PC-3 (cell line): ENCODE measurements at regions not wholly inside any gene's neighbourhood (a gene's known extent, or its start where the extent isn't known, plus 50 kb on each side); places are given as distances from the start of the nearest gene placed in this dataset.

Experiments used
- ATAC-seq: fragments of 200-7000 bp; cut with Tn5 transposase; 2 replicates; pipeline ENCODE4 v1.9.1; 2020; ENCODE audit warnings: mild to moderate bottlenecking, moderate library complexity
- BruUV-seq: library from RNA; stranded (reverse); fragments of 400-500 nt; replicated peaks from 2 replicates; lab custom pipeline; 2021; lab: Mats Ljungman, UMichigan
- CTCF ChIA-PET: fragments of 300-600 bp; sonication (Branson Sonifier 250); formaldehyde crosslinking; loops from one replicate; lab custom pipeline; 2022; ENCODE audit warnings: antibody characterized with exemption; lab: Charles Lee
- POLR2A ChIA-PET: fragments of 300-600 bp; sonication (Branson Sonifier 250); formaldehyde crosslinking; loops from one replicate; lab custom pipeline; 2022; ENCODE audit warnings: antibody characterized with exemption; ENCODE audit not compliant: unreplicated experiment; lab: Charles Lee
- DNase-seq: peaks from one replicate; pipeline ENCODE4 v3.0.0-alpha.2; 2015
- H2AFZ ChIP-seq: fragments of 300-600 bp; sonication (generic); 2 replicates; pipeline ENCODE4 v1.6.0; 2016; ENCODE audit warnings: antibody characterized with exemption, low read length
- H3F3A ChIP-seq: fragments of 300-600 bp; sonication (generic); one replicate; pipeline ENCODE4 v1.6.0; 2017; ENCODE audit warnings: antibody characterized with exemption, low read length, control low read depth, mild to moderate bottlenecking; ENCODE audit not compliant: unreplicated experiment
- H3K27ac ChIP-seq: fragments of 300-600 bp; sonication (generic); 2 replicates; pipeline ENCODE4 v1.5.1; 2016; ENCODE audit warnings: mild to moderate bottlenecking, low read length
- H3K27me3 ChIP-seq: fragments of 300-600 bp; sonication (generic); 2 replicates; pipeline ENCODE4 v1.6.1; 2016; ENCODE audit warnings: low read length, mixed read lengths
- H3K36me3 ChIP-seq: fragments of 300-600 bp; sonication (generic); 2 replicates; pipeline ENCODE4 v1.6.1; 2016; ENCODE audit warnings: low read depth, mixed run types, low read length, mixed read lengths
- H3K4me1 ChIP-seq: fragments of 300-600 bp; sonication (generic); 2 replicates; pipeline ENCODE4 v1.5.1; 2016; ENCODE audit warnings: low read length; ENCODE audit not compliant: insufficient read depth
- H3K4me2 ChIP-seq: fragments of 300-600 bp; sonication (generic); 2 replicates; pipeline ENCODE4 v1.6.0; 2016; ENCODE audit warnings: low read length
- H3K4me3 ChIP-seq: fragments of 300-600 bp; sonication (generic); 2 replicates; pipeline ENCODE4 v1.5.1; 2016; ENCODE audit warnings: mild to moderate bottlenecking, low read length, mixed read lengths
- H3K79me2 ChIP-seq: fragments of 300-600 bp; sonication (generic); 2 replicates; pipeline ENCODE4 v1.6.1; 2017; ENCODE audit warnings: low read length, mixed read lengths
- H3K9ac ChIP-seq: fragments of 300-600 bp; sonication (generic); 2 replicates; pipeline ENCODE4 v1.6.0; 2016; ENCODE audit warnings: mild to moderate bottlenecking, low read length
- H3K9me2 ChIP-seq: fragments of 300-600 bp; sonication (generic); replicated peaks from 2 replicates; pipeline ENCODE4 v1.6.1; 2016; ENCODE audit warnings: mixed run types, low read length, mixed read lengths
- H3K9me3 ChIP-seq: fragments of 300-600 bp; sonication (generic); 2 replicates; pipeline ENCODE4 v1.6.1; 2016; ENCODE audit warnings: low read length, mixed read lengths
- H4K20me1 ChIP-seq: fragments of 300-600 bp; sonication (generic); 2 replicates; pipeline ENCODE4 v1.6.1; 2016; ENCODE audit warnings: low read length, mixed read lengths
- CTCF ChIP-seq: fragments of 300-600 bp; sonication (generic); conservative IDR thresholded peaks from 2 replicates; pipeline ENCODE4 v1.5.1; 2017; ENCODE audit warnings: antibody characterized with exemption, low read depth, mild to moderate bottlenecking, low read length
- EZH2 ChIP-seq: fragments of 300-600 bp; sonication (generic); IDR thresholded peaks from one replicate; pipeline ENCODE4 v1.6.1; 2017; ENCODE audit warnings: antibody characterized with exemption, mild to moderate bottlenecking, low read length; ENCODE audit not compliant: unreplicated experiment
- EZH2phosphoT487 ChIP-seq: fragments of 300-600 bp; sonication (generic); IDR thresholded peaks from 2 replicates; pipeline ENCODE4 v1.6.1; 2018; ENCODE audit warnings: mild to moderate bottlenecking, antibody characterized with exemption, low read length, borderline replicate concordance
- intact Hi-C: fragments of 100-400 bp; cut with micrococcal nuclease; formaldehyde crosslinking; loops from 2 replicates; pipeline ENCODE4 v1.9.0; 2023

GRCh38 chr1:22281521-22282363 lies 138.8 kb upstream of the WNT4 start:
- Histone ChIP-seq H3K27ac (no peak overlapping the region), H3F3A (no peaks in the 10 kb centered on the region), H3K4me3 (no peak overlapping the region), H4K20me1 (no peaks in the 10 kb centered on the region), H3K9me3 (no peaks in the 10 kb centered on the region), H3K9me2 (no peaks in the 10 kb centered on the region), H3K4me1 (no peaks in the 10 kb centered on the region), H3K9ac (no peak overlapping the region), H3K27me3 (no peaks in the 10 kb centered on the region), H3K36me3 (no peaks in the 10 kb centered on the region), H3K4me2 (no peak overlapping the region), H3K79me2 (no peaks in the 10 kb centered on the region), H2AFZ (no peak overlapping the region)
- no peak for DNase-seq
- CTCF ChIA-PET: no interaction called here
- POLR2A ChIA-PET: no interaction called here
- ATAC-seq: no peak
- TF ChIP-seq EZH2phosphoT487 (no peak), CTCF (no peak), EZH2 (no peak)
- no TSS peak for BruUV-seq
- intact Hi-C loops: no loop called here

GRCh38 chr1:22282364-22282995 lies 139.6 kb upstream of the WNT4 start:
- no peaks in the 10 kb centered on the region for H4K20me1 ChIP-seq
- H3K27me3 ChIP-seq: no peaks in the 10 kb centered on the region
- H2AFZ ChIP-seq: no peak overlapping the region
- no TSS peak for BruUV-seq
- ChIA-PET CTCF (no interaction called here), POLR2A (no interaction called here)
- TF ChIP-seq EZH2 (no peak), CTCF (no peak), EZH2phosphoT487 (no peak)
- H3K9me2 ChIP-seq: no peaks in the 10 kb centered on the region
- H3K4me3 ChIP-seq: no peak overlapping the region
- H3K9me3 ChIP-seq: no peaks in the 10 kb centered on the region
- H3K4me1 ChIP-seq: no peaks in the 10 kb centered on the region
- no peak overlapping the region for H3K27ac ChIP-seq
- ATAC-seq: no peak
- H3K79me2 ChIP-seq: no peaks in the 10 kb centered on the region
- no peak overlapping the region for H3K4me2 ChIP-seq
- no peaks in the 10 kb centered on the region for H3K36me3 ChIP-seq
- no peak for DNase-seq
- intact Hi-C loops: no loop called here
- no peaks in the 10 kb centered on the region for H3F3A ChIP-seq
- H3K9ac ChIP-seq: no peak overlapping the region

- POLR2A ChIA-PET: no interaction called here
- intact Hi-C loops: no loop called here
- H3F3A ChIP-seq: no peaks in the 10 kb centered on the region
Measured at GRCh38 chr1:22283596-22283995, 140.7 kb upstream of the WNT4 start.

More at GRCh38 chr1:22283596-22283995, 140.7 kb upstream of the WNT4 start:
- DNase-seq (no peak), ATAC-seq (no peak)
- H3K9me3 ChIP-seq: no peaks in the 10 kb centered on the region
- H3K27me3 ChIP-seq: no peaks in the 10 kb centered on the region
- no TSS peak for BruUV-seq
- no peak overlapping the region for H3K9ac ChIP-seq
- no peak overlapping the region for H3K27ac ChIP-seq
- CTCF ChIA-PET: no interaction called here
- no peak for TF ChIP-seq CTCF
- no peak for TF ChIP-seq EZH2phosphoT487
- TF ChIP-seq EZH2: no peak
- H3K4me2 ChIP-seq: no peak overlapping the region
- no peaks in the 10 kb centered on the region for H3K36me3 ChIP-seq
- H3K9me2 ChIP-seq: no peaks in the 10 kb centered on the region
- no peak overlapping the region for H3K4me3 ChIP-seq
- no peaks in the 10 kb centered on the region for H4K20me1 ChIP-seq
- no peaks in the 10 kb centered on the region for H3K79me2 ChIP-seq
- H3K4me1 ChIP-seq: no peaks in the 10 kb centered on the region
- no peak overlapping the region for H2AFZ ChIP-seq
